ENCODE measurements at regions not wholly inside any gene's neighbourhood (a gene's known extent, or its start where the extent isn't known, plus 50 kb on each side); places are given as distances from the start of the nearest gene placed in this dataset.

- TF ChIP-seq CTCF (IDR thresholded peaks at IDR 0.05; ENCODE audit: low read depth, low read length): no peak
- no peak for DNase-seq (ENCODE audit: low read depth, low spot score)
- no peak overlapping the region for H3K4me3 ChIP-seq (ENCODE audit: low read depth, low read length)
- in situ Hi-C loops (cut with HindIII; ENCODE audit: low sequenced_read_pairs): no loop called here
Observed at GRCh38 chr7:32285698-32286097, 204.5 kb downstream of the LSM5 start.

GRCh38 chr7:32283546-32283945, 206.6 kb downstream of the LSM5 start:
- in situ Hi-C loops (cut with HindIII; ENCODE audit: low sequenced_read_pairs): no loop called here
- no peak overlapping the region for H3K4me3 ChIP-seq (ENCODE audit: low read depth, low read length)
- no peak for TF ChIP-seq CTCF (IDR thresholded peaks at IDR 0.05; ENCODE audit: low read depth, low read length)
- DNase-seq (ENCODE audit: low read depth, low spot score): no peak

- in situ Hi-C loops (cut with HindIII; ENCODE audit: low sequenced_read_pairs): no loop called here
- H3K4me3 ChIP-seq (ENCODE audit: low read depth, low read length): no peak overlapping the region
- DNase-seq (ENCODE audit: low read depth, low spot score): no peak
- TF ChIP-seq CTCF (IDR thresholded peaks at IDR 0.05; ENCODE audit: low read depth, low read length): no peak
Observed at GRCh38 chr7:32279500-32279899, 209.3 kb upstream of the PDE1C start.

- no peak for DNase-seq (ENCODE audit: low read depth, low spot score)
- in situ Hi-C loops (cut with HindIII; ENCODE audit: low sequenced_read_pairs): no loop called here
- H3K4me3 ChIP-seq (ENCODE audit: low read depth, low read length): no peak overlapping the region
- no peak for TF ChIP-seq CTCF (IDR thresholded peaks at IDR 0.05; ENCODE audit: low read depth, low read length)
Observed at GRCh38 chr7:32275216-32276009, 205.2 kb upstream of the PDE1C start.

- in situ Hi-C loops (cut with HindIII; ENCODE audit: low sequenced_read_pairs): no loop called here
- H3K4me3 ChIP-seq (ENCODE audit: low read depth, low read length): no peak overlapping the region
- no peak for TF ChIP-seq CTCF (IDR thresholded peaks at IDR 0.05; ENCODE audit: low read depth, low read length)
- no peak for DNase-seq (ENCODE audit: low read depth, low spot score)
Observed at GRCh38 chr7:32273297-32273696, 203.1 kb upstream of the PDE1C start.

GRCh38 chr7:32266932-32267475, 196.8 kb upstream of the PDE1C start:
- in situ Hi-C loops (cut with HindIII; ENCODE audit: low sequenced_read_pairs): no loop called here
- H3K4me3 ChIP-seq (ENCODE audit: low read depth, low read length): no peak overlapping the region
- TF ChIP-seq CTCF (IDR thresholded peaks at IDR 0.05; ENCODE audit: low read depth, low read length): no peak
- no peak for DNase-seq (ENCODE audit: low read depth, low spot score)

Measured in astrocyte of the spinal cord (primary cell).